Body of pancreas (tissue), 4 donors: ENCODE measurements at regions not wholly inside any gene's neighbourhood (a gene's known extent, or its start where the extent isn't known, plus 50 kb on each side); places are given as distances from the start of the nearest gene placed in this dataset.
"Not testable (repeated sequence)": the region's sequence is repeated elsewhere in the genome, so short reads cannot be mapped to it uniquely, and the experiment has no call there.

Experiments
- POLR2A ChIP-seq, 3 donors: fragments of 450-650 bp; IDR thresholded peaks; one replicate each; pipeline ENCODE4 v1.6.1; 2016; ENCODE audit warnings: antibody characterized with exemption in 3 of 3, mild to moderate bottlenecking in 2 of 3
- TF ChIP-seq, protein P1 (sequence below), 7 experiments: fragments of 450-650 bp in 4 of 7; fragments of 200-600 bp in 3 of 7; sonication (generic) in 3 of 7; IDR thresholded peaks; one replicate each; pipeline ENCODE4 v1.5.1; 2016 to 2019; ENCODE audit warnings: antibody characterized with exemption in 7 of 7

DNA sequence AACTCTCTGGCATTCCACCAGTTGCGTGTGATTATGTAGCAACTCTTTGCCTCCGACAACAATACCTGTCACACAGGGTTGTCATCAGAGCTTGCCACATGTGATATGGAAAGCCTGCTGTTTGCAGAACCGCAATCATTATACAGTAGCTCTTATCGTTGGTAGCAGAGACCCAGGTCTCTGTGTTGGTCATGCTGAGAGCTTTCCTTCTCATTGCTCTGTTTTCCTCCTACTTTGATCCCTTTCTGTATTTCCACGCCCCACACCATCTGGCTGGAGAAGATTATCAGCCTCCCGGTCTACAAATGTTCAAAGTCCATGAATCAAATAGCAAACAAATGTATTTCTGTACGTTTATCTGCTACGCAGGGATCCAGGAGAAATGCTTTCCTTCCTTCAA, 1475.6 kb upstream of the DEFB115 start:
- not testable (repeated sequence) for TF ChIP-seq POLR2A (IDR thresholded peaks at IDR 0.05)
- TF ChIP-seq, protein P1, sequence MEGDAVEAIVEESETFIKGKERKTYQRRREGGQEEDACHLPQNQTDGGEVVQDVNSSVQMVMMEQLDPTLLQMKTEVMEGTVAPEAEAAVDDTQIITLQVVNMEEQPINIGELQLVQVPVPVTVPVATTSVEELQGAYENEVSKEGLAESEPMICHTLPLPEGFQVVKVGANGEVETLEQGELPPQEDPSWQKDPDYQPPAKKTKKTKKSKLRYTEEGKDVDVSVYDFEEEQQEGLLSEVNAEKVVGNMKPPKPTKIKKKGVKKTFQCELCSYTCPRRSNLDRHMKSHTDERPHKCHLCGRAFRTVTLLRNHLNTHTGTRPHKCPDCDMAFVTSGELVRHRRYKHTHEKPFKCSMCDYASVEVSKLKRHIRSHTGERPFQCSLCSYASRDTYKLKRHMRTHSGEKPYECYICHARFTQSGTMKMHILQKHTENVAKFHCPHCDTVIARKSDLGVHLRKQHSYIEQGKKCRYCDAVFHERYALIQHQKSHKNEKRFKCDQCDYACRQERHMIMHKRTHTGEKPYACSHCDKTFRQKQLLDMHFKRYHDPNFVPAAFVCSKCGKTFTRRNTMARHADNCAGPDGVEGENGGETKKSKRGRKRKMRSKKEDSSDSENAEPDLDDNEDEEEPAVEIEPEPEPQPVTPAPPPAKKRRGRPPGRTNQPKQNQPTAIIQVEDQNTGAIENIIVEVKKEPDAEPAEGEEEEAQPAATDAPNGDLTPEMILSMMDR (IDR thresholded peaks at IDR 0.05): not testable (repeated sequence)
